ENCODE measurements at regions not wholly inside any gene's neighbourhood (a gene's known extent, or its start where the extent isn't known, plus 50 kb on each side); places are given as distances from the start of the nearest gene placed in this dataset.
"Not testable (repeated sequence)": the region's sequence is repeated elsewhere in the genome, so short reads cannot be mapped to it uniquely, and the experiment has no call there.

DNA sequence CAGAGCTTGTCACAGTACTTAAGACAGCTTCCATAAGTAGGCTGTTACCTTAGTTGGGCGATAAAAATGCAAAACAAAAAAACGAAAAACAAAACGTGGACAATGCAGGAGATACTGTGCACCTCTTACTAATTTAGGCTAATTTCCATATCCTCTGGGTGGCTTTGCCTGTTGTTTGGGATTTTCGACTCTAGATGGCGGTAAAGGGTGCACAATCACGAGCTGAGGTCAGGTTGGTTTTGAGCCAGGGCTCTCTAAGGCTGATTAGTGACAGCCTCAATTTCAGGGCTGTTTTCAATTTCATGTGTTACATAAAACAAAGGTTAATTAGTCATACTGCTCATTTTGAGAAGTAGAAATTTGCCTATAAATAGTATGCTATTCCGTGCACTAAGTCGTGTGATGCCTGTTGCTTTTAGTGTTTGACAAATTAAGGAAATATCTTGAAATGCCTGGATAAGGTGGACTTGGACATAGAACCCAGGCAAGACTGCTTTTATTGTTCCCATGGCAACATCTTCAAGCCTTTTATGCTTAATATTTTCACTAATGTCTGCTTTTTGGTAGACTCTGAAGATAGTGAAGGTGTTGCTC lies 493.1 kb downstream of the SOCS6 start:
- peak; percentile 17 for DNase-seq (ENCODE audit: low spot score)

- DNase-seq (ENCODE audit: low spot score), result not testable (repeated sequence)
These were observed 477.4 kb downstream of the SOCS6 start for GRCh38 chr18:70766254-70766653.

GRCh38 chr18:70762812-70763211 lies 474.0 kb downstream of the SOCS6 start:
- DNase-seq (ENCODE audit: low spot score), result no peak

GRCh38 chr18:70758780-70759179 lies 469.9 kb downstream of the SOCS6 start:
- DNase-seq (ENCODE audit: low spot score), result no peak

- DNase-seq (ENCODE audit: low spot score), result no peak
These were observed 465.6 kb downstream of the SOCS6 start for GRCh38 chr18:70754486-70754885.

- no peak for DNase-seq (ENCODE audit: low spot score)
These were observed 444.1 kb downstream of the SOCS6 start for GRCh38 chr18:70732916-70733315.

DNA sequence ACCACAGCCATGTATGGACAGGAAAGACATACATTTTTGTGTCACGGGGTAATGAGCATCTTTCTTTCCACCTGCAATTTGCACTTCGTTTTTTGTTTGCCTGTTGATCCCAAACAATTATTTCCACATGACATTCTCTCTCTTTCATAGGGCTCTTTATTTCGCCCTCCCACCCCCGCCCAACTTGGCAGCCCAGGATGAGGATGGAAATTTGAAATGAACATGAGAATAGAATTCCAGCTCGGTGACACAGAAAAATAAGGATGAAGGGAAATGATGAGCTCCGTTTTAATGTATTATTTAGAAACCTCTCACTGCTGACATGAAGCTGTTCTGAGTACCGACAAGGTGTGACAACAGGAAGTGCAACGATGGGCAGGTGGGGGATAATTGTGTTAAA lies 443.3 kb downstream of the SOCS6 start:
- DNase-seq (ENCODE audit: low spot score), result no peak

DNA sequence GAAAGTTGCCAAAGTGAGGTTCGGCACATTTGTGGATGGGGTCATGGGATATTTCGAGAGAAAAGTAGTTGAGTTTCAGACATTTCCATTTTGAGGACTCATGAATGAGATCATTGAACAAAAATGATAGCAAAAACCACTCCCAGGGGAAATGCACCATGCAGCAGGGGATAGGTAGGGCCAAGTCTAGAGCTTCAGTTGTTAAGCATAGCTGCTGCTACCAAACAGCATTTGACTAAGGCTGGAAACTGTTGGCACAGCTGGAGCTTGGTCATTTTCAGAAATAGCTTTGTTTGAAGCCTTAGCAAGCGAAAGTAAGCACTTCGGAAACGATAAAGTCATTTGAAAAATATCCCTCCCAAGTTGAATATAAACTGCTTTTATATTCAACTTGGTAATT lies 431.8 kb downstream of the SOCS6 start:
- DNase-seq (ENCODE audit: low spot score), result no peak

- no peak for DNase-seq (ENCODE audit: low spot score)
These were observed 420.9 kb downstream of the SOCS6 start for GRCh38 chr18:70709720-70710119.

DNA sequence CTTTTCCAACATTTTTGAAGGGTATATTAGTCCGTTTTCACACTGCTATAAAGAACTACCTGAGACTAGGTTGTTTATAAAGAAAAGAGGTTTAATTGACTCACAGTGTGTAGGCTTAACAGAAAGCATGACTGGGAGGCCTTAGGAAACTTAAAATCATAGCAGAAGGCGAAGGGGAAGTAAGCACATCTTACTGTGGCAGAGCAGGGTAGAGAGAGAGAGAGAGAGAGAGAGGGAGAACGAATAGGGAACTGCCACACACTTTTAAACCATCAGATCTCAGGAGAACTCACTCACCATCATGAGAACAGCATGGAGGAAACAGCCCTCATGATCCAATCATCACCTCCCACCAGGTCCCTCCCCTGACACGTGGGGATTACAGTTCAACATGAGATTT lies 420.3 kb downstream of the SOCS6 start:
- DNase-seq (ENCODE audit: low spot score), result no peak

GRCh38 chr18:70705831-70706416 lies 417.1 kb downstream of the SOCS6 start:
- DNase-seq (ENCODE audit: low spot score), result no peak

DNA sequence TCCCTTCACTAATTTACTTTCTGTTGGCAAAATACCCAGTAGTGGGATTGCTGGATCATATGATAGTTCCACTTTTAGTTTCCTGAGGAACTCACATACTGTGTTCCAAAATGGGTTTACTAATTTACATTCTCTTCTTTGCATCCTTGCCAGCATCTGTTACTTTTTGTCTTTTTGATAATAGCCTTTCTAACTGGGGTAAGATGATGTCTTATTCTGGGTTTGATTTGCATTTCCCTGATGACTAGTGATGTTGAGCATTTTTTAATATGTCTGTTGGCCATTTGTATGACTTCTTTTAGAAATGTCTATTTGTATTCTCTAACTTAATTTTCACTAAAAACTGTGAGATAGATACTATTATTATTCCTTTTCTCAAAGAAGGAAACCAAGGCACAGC lies 411.7 kb downstream of the SOCS6 start:
- no peak for DNase-seq (ENCODE audit: low spot score)

GRCh38 chr18:70698574-70698973 lies 409.7 kb downstream of the SOCS6 start:
- no peak for DNase-seq (ENCODE audit: low spot score)

DNA sequence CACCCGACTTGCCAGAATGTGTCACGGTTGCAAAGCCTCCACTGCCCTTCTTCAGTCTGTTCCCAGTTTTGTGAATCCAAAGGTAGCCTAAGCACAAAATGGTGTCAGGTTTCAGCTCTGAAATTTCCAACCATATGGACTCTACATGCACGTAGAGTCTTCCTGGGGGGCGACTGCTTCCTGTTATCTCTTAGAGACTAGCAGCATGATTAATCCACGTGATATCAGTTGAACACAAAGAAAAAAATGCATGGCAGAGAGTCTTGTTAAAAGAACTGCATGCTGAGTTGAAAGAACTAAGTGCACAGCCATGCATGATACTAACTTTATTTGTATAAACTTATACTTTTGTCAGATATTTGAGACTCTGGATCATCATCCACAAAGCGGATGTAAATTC lies 404.4 kb downstream of the SOCS6 start:
- DNase-seq (ENCODE audit: low spot score), result no peak

- not testable (repeated sequence) for DNase-seq (ENCODE audit: low spot score)
These were observed 400.9 kb downstream of the SOCS6 start for GRCh38 chr18:70689765-70690164.

DNA sequence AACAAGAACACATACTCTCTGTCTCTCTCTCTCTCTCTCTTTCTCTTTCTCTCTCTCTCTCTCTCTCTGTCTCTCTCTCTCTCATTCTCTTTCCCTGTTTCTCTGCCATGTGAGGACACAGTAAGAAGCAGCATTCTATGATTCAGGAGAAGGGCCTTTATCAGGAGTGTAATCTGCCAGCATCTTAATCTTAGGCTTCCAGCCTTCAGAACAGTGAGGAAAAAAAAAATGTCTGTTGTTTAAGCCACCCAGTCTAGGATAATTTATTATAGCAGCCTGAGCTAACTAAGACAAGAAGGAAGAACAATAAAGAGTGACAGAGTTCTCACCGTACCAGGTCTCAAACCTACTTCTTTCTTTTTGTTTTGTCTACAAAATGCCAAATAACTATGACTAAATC lies 399.4 kb downstream of the SOCS6 start:
- no peak for DNase-seq (ENCODE audit: low spot score)

DNA sequence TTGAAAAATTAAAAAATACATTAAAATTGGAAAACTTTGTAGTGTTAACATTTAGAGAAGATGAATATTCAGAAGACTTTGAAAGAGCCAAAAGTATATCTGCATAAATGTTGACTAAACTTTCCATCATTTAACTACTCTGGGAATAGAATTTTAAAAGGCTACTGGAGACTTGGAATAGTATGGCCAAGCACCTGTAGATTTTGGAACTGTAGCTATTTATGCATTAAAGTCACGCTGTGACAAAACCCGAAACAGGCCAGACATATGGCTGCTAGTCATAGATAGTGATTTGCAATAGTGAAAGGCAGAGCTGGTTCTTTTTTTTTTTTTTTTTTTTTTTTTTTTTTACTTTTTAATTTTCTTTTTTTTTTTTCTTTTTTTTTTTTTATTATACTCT lies 396.0 kb downstream of the SOCS6 start:
- no peak for DNase-seq (ENCODE audit: low spot score)

DNA sequence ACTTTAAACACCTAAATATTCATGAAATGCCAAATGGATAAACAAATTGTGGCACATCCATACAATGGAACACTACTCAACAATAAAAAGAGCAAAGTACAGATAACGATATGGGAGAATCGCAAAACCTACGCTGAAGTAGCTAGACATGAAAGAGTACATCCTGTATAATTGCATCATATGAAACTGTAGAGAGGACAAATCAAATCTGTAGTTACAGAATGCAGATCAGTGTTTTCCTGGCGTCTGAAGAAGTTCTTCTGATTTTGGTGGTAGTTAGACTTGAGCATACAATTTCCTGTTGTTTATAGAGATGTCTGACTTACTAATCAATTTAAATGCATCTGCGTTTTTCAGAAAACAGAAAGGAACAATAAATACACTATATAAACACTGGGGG lies 394.4 kb downstream of the SOCS6 start:
- no peak for DNase-seq (ENCODE audit: low spot score)

- DNase-seq (ENCODE audit: low spot score), result no peak
These were observed 386.1 kb downstream of the SOCS6 start for GRCh38 chr18:70674896-70675295.

DNA sequence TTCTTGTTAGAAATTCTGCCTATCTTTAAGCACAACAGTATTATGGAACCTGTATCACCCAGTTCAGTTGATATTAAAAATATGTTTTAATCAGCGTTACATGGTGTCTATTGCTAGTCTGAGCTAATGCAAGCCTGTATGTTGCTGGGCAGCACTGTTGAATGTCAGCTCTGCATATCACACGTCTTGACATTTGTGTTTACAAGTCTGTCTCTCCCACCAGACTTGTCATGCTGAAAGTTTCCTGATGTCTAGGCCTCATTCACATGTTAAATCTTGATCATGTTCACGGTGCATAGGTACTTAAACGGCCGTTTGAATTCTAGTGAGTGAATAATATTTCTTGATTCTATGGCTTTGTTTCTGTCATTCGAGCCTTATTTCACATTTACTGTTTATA lies 385.0 kb downstream of the SOCS6 start:
- DNase-seq (ENCODE audit: low spot score), result no peak

GRCh38 chr18:70672581-70672980 lies 383.7 kb downstream of the SOCS6 start:
- no peak for DNase-seq (ENCODE audit: low spot score)

- no peak for DNase-seq (ENCODE audit: low spot score)
These were observed 383.2 kb downstream of the SOCS6 start for GRCh38 chr18:70671889-70672565.

GRCh38 chr18:70666936-70667335 lies 378.1 kb downstream of the SOCS6 start:
- no peak for DNase-seq (ENCODE audit: low spot score)

DNA sequence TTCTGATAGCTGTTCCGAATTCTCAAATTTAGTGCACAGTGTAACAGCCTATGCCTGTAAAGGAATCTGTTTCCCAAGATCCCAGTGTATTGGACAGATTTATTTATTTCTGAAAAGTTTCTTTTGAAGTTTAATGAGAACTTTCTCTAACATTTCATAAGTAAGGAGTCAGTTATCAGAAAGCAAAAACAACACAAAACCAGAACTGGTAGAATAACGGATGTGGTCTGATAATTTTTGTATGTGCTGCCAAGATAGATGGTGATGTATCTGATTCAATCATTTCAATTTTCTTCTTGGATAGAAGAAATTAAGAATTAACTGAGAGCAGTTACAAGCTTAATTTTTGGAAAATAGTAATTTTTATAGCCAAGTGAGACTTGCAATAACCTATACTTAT lies 374.3 kb downstream of the SOCS6 start:
- no peak for DNase-seq (ENCODE audit: low spot score)

Measured in germinal center (tissue), 1 donor.